Cardiac muscle cell (in vitro differentiated cells and primary cell): ENCODE measurements at regions not wholly inside any gene's neighbourhood (a gene's known extent, or its start where the extent isn't known, plus 50 kb on each side); places are given as distances from the start of the nearest gene placed in this dataset.

Experiments used
- DNase-seq, 2 donors: peaks; one replicate each; pipeline versions ENCODE4 v3.0.0 to v3.0.0-alpha.2; 2010 to 2017; ENCODE audit warnings: low read depth in 1 of 2, low spot score in 1 of 2
- H3K27ac ChIP-seq: fragments of 200-600 bp; sonication (generic); 2 replicates; pipeline ENCODE4 v1.5.1; 2016
- H3K27me3 ChIP-seq: fragments of 200-600 bp; sonication (generic); 2 replicates; pipeline ENCODE4 v1.6.0; 2016; ENCODE audit warnings: control low read depth
- H3K36me3 ChIP-seq: fragments of 200-600 bp; sonication (generic); 2 replicates; pipeline ENCODE4 v1.5.1; 2016; ENCODE audit warnings: control low read depth
- H3K4me1 ChIP-seq: fragments of 200-600 bp; sonication (generic); 2 replicates; pipeline ENCODE4 v1.8.1; 2017; ENCODE audit warnings: low read depth, mild to moderate bottlenecking, mixed run types
- H3K4me3 ChIP-seq: fragments of 200-600 bp; sonication (generic); 2 replicates; pipeline ENCODE4 v1.5.1; 2016; ENCODE audit warnings: mild to moderate bottlenecking
- H3K9me3 ChIP-seq: fragments of 200-600 bp; sonication (generic); 2 replicates; pipeline ENCODE4 v1.5.1; 2017; ENCODE audit warnings: low read depth, mild to moderate bottlenecking, control low read depth
- TF ChIP-seq, protein P1 (sequence below): IDR thresholded peaks from 2 replicates; pipeline ENCODE4 v1.5.1; 2012; ENCODE audit warnings: low read depth, mild to moderate bottlenecking, low read length

DNA sequence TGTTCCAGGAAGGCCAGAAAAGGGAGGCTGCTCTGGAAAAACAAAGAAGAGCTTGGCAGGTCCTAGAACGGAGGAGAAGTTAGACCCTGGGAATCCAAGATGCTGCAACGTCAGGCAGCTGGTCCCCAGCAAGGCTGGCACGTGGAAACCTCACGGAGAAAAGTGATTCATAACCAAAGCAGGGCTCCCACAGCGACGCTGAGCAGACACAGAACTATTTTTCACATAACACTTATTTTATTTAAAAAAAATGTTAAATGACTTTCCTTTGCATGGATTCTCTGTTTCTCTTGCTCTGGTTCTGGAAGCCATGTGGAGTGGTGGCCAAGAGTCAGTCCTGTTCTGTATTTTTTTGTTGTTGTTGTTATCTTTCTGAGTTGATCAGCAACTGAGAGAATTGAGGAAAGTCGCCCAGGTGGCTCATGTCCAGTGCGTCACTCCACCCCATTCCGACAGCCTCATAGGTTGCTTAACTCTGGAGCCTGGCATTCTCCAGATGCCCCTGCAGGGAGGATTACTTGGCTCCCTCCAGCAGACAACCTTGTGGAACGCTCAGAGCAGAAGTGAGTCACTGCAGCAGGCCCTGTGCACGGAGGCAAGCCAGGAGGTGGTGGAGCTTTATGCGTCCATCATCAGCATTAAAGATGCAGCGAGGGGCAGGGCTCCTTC is 229.9 kb upstream of the HDAC4 start:
- no peaks in the 10 kb centered on the region for H3K36me3 ChIP-seq
- no peak overlapping the region for H3K4me3 ChIP-seq
- no peak overlapping the region for H3K27ac ChIP-seq
- H3K4me1 ChIP-seq = no peaks in the 10 kb centered on the region
- no peaks in the 10 kb centered on the region for H3K9me3 ChIP-seq
- no peaks in the 10 kb centered on the region for H3K27me3 ChIP-seq
- TF ChIP-seq, protein P1, sequence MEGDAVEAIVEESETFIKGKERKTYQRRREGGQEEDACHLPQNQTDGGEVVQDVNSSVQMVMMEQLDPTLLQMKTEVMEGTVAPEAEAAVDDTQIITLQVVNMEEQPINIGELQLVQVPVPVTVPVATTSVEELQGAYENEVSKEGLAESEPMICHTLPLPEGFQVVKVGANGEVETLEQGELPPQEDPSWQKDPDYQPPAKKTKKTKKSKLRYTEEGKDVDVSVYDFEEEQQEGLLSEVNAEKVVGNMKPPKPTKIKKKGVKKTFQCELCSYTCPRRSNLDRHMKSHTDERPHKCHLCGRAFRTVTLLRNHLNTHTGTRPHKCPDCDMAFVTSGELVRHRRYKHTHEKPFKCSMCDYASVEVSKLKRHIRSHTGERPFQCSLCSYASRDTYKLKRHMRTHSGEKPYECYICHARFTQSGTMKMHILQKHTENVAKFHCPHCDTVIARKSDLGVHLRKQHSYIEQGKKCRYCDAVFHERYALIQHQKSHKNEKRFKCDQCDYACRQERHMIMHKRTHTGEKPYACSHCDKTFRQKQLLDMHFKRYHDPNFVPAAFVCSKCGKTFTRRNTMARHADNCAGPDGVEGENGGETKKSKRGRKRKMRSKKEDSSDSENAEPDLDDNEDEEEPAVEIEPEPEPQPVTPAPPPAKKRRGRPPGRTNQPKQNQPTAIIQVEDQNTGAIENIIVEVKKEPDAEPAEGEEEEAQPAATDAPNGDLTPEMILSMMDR = no peak
- DNase-seq = peak in 1 of 2 donors; percentile 88

DNA sequence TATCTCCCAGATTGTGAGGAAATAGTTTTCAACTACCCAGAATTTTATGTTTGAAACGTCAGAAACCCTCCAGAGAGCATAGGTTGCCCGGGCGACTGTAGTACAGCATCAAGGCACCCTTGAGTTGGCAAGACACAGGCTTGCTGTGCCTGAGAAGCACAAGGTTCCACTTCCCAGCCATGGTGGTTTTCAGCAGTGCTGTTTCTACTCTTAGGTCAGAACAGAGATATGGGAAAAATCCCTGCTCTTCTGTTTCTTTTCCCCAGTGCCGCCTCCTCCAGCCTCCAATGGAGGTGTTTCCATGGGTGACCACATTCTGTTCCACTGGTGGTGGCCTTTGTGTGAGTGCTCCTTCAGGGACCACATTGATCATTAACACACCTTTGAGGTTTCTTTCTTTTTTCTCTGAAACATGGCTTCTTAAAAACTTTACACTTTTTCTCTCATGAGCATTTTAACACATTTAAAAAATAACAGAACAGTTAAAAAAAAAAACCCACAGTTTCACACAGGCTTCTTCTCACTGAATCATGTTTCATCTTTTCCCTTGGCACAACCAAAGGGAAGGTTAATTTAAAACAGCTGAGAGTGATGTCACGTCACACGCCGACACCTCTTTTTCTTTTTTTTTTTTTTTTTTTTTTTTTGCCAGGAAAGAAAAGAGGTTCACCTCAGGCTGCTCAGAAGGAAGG is 229.3 kb upstream of the HDAC4 start:
- Histone ChIP-seq H3K4me3 (no peak overlapping the region), H3K9me3 (no peaks in the 10 kb centered on the region), H3K4me1 (no peaks in the 10 kb centered on the region), H3K27ac (no peak overlapping the region), H3K36me3 (no peaks in the 10 kb centered on the region), H3K27me3 (no peaks in the 10 kb centered on the region)
- TF ChIP-seq, protein P1 = no peak
- peak in 1 of 2 donors; percentile 10 for DNase-seq

DNA sequence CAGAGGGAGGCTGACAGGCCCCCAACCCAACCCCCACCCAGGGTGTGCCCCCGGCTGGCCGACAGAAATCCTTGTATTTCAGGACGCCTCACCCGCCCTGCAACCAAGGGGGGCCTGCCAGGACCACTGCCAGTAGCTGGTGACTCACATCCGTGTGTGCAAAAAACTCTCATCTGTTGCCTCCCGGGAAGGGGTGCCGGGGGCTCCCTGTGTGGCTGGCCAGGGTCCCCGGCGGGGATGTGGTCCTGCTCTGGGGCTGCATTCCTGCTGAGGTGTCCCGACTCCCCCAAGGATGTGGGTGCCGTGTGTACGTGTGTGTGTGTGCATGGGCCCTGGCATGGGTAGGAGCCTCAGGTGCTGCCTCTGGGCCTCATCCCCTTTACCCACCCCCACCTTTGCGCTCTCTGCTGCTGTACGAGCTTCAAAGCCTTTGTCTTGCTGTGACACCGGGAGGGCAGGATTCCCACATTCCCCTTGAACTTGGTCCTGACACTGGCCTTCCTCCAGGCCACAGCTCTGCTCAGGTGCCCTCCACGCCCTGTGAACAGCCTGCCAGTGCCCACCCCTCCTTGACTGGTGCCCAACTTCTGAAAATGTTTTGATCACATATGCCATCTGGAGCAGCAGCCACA is 226.3 kb upstream of the HDAC4 start:
- TF ChIP-seq, protein P1 = no peak
- Histone ChIP-seq H3K36me3 (no peaks in the 10 kb centered on the region), H3K27ac (no peak overlapping the region), H3K4me1 (no peaks in the 10 kb centered on the region), H3K4me3 (no peak overlapping the region), H3K27me3 (no peaks in the 10 kb centered on the region), H3K9me3 (no peaks in the 10 kb centered on the region)
- no peak for DNase-seq

DNA sequence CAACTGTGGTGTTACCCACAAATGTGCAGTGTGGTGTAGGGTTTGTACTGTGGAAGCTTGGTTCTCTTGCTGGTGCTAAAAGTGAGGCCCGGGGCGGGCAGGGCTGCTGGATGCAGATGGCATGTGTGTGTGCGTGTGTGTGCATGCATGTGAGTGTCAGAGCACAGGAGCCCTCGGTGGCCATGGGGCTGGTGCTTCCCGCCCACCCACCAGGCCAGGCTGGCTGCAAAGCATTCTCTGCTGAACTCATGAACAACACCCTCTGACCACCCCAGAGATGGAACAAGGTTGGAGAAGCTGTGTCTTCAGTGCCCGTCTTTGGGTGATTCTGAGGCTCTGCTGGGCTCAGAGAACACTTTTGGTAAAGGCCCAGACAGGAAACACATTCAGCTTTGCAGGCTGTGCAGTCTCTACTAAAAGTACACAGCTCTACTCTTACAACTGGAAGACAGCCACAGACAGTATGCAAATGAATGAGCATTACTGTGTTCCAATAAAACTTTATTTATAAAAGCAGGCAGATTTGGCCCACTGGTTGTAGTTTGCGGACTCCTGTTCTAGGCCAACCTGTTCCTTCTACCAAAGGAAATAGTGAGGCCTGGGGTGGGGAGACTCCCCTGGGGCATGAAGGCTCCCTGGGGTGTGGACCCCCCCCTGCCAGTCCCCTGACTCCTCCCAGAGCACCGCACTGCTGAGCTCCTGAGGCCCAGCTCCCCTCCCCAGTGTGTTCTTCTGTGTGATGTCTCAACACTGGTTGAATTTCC is 225.3 kb upstream of the HDAC4 start:
- no peak for DNase-seq
- H3K4me3 ChIP-seq = no peak overlapping the region
- no peaks in the 10 kb centered on the region for H3K27me3 ChIP-seq
- H3K4me1 ChIP-seq = no peaks in the 10 kb centered on the region
- H3K36me3 ChIP-seq = no peaks in the 10 kb centered on the region
- TF ChIP-seq, protein P1 = no peak
- H3K27ac ChIP-seq = no peak overlapping the region
- H3K9me3 ChIP-seq = no peaks in the 10 kb centered on the region

DNA sequence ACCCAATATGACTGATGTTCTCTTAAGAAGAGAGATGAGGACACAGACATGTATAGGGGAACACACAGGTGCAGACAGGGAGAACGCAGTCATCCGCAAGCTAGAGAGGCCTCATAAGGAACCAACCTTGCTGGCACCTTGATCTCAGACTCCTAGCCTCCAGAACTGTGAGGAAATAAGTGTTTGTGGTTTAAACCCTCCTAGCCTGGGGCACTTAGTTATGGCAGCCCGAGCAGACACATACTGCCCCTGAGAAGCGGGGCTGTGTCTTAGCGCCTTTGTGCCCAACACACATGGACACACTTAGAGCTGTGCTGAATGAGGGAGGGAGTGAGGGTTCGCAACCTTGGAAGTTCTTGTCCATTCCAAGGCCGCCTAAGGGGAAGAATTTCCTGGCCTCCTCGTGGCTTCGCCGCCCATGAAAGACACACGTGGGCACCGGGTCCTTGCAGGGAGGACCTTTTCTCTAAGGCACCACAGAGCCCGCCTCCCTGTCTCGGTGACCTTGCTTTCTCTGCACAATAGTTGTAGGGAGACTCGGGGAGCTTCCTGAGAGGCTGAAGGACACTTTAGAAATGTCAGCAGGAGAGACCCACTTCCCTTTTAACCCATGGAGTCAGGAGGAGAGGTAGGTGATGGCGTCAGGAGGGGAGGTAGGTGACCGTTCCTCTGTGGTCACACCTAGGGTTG is 224.5 kb upstream of the HDAC4 start:
- DNase-seq = no peak
- TF ChIP-seq, protein P1 = no peak
- no peaks in the 10 kb centered on the region for H3K36me3 ChIP-seq
- H3K27ac ChIP-seq = no peak overlapping the region
- no peaks in the 10 kb centered on the region for H3K27me3 ChIP-seq
- H3K4me1 ChIP-seq = no peaks in the 10 kb centered on the region
- H3K4me3 ChIP-seq = no peak overlapping the region
- H3K9me3 ChIP-seq = no peaks in the 10 kb centered on the region
